ENCODE measurements at regions not wholly inside any gene's neighbourhood (a gene's known extent, or its start where the extent isn't known, plus 50 kb on each side); places are given as distances from the start of the nearest gene placed in this dataset.

GRCh38 chr2:82823892-82824291, 1635.2 kb downstream of the SUCLG1 start:
- TF ChIP-seq POLR2A (IDR thresholded peaks at IDR 0.05) (no peak), EP300 (IDR thresholded peaks at IDR 0.05) (no peak), CTCF (IDR thresholded peaks at IDR 0.05) (no peak)
- no peaks in the 10 kb centered on the region for H3K9me3 ChIP-seq
- H3K4me3 ChIP-seq: no peak overlapping the region
- H3K4me1 ChIP-seq (ENCODE audit: insufficient read depth): no peaks in the 10 kb centered on the region
- H3K36me3 ChIP-seq: no peaks in the 10 kb centered on the region
- no peaks in the 10 kb centered on the region for H3K27me3 ChIP-seq
- no peak overlapping the region for H3K27ac ChIP-seq
- intact Hi-C loops (cut with DNase I): loop anchor here in 1 of 4 donors (2.0 kb wide), 1 partner anchor 39 kb away; no protein-coding TSS in a partner anchor
- 33 to 38% (median 36%) methylated on average over 1 of the region's 1 CpG for WGBS, 3 donors
- DNase-seq: no peak

- intact Hi-C loops (cut with DNase I): no loop called here
- Histone ChIP-seq H3K4me3 (no peak overlapping the region), H3K27ac (no peak overlapping the region), H3K4me1 (ENCODE audit: insufficient read depth) (no peaks in the 10 kb centered on the region), H3K36me3 (no peaks in the 10 kb centered on the region), H3K9me3 (no peaks in the 10 kb centered on the region), H3K27me3 (no peaks in the 10 kb centered on the region)
- no peak for TF ChIP-seq POLR2A (IDR thresholded peaks at IDR 0.05)
- TF ChIP-seq CTCF (IDR thresholded peaks at IDR 0.05): no peak
- no peak for TF ChIP-seq EP300 (IDR thresholded peaks at IDR 0.05)
- no peak for DNase-seq
- 87 to 88% (median 87%) methylated on average over 10 of the region's 10 CpGs for WGBS, 3 donors
Observed at GRCh38 chr2:82819951-82820350, 1639.1 kb downstream of the SUCLG1 start.

GRCh38 chr2:82814146-82814545, 1644.9 kb downstream of the SUCLG1 start:
- Histone ChIP-seq H3K27ac (no peak overlapping the region), H3K36me3 (no peaks in the 10 kb centered on the region), H3K4me3 (no peak overlapping the region), H3K4me1 (ENCODE audit: insufficient read depth) (no peaks in the 10 kb centered on the region), H3K9me3 (no peaks in the 10 kb centered on the region), H3K27me3 (no peaks in the 10 kb centered on the region)
- DNase-seq: no peak
- 88 to 92% (median 88%) methylated on average over 1 of the region's 1 CpG for WGBS, 3 donors
- TF ChIP-seq EP300 (IDR thresholded peaks at IDR 0.05) (no peak), CTCF (IDR thresholded peaks at IDR 0.05) (no peak), POLR2A (IDR thresholded peaks at IDR 0.05) (no peak)
- intact Hi-C loops (cut with DNase I): no loop called here

GRCh38 chr2:82811946-82812345, 1647.1 kb downstream of the SUCLG1 start:
- TF ChIP-seq EP300 (IDR thresholded peaks at IDR 0.05) (no peak), CTCF (IDR thresholded peaks at IDR 0.05) (no peak)
- Histone ChIP-seq H3K4me1 (ENCODE audit: insufficient read depth) (no peaks in the 10 kb centered on the region), H3K9me3 (no peaks in the 10 kb centered on the region), H3K27me3 (no peaks in the 10 kb centered on the region), H3K27ac (no peak overlapping the region), H3K36me3 (no peaks in the 10 kb centered on the region), H3K4me3 (no peak overlapping the region)
- 49 to 70% (median 64%) methylated on average over 1 of the region's 1 CpG for WGBS, 3 donors
- intact Hi-C loops (cut with DNase I): no loop called here
- no peak for DNase-seq

- no peak for TF ChIP-seq CTCF (IDR thresholded peaks at IDR 0.05)
- no peak for TF ChIP-seq POLR2A (IDR thresholded peaks at IDR 0.05)
- no peak for TF ChIP-seq EP300 (IDR thresholded peaks at IDR 0.05)
- H3K4me3 ChIP-seq: no peak overlapping the region
- WGBS, 3 donors: 91 to 97% (median 91%) methylated on average over 2 of the region's 2 CpGs
- H3K27ac ChIP-seq: no peak overlapping the region
- H3K4me1 ChIP-seq (ENCODE audit: insufficient read depth): no peaks in the 10 kb centered on the region
- intact Hi-C loops (cut with DNase I): no loop called here
- H3K36me3 ChIP-seq: no peaks in the 10 kb centered on the region
- H3K9me3 ChIP-seq: no peaks in the 10 kb centered on the region
- no peak for DNase-seq
- H3K27me3 ChIP-seq: no peaks in the 10 kb centered on the region
Observed at GRCh38 chr2:82803307-82803706, 1655.8 kb downstream of the SUCLG1 start.

Data from ovary (tissue), 7 donors.